Effector memory CD8-positive, alpha-beta T cell (primary cell): ENCODE measurements at regions not wholly inside any gene's neighbourhood (a gene's known extent, or its start where the extent isn't known, plus 50 kb on each side); places are given as distances from the start of the nearest gene placed in this dataset.
"Not testable (repeated sequence)": the region's sequence is repeated elsewhere in the genome, so short reads cannot be mapped to it uniquely, and the experiment has no call there.

Source experiments
- ATAC-seq: fragments of 150-1000 bp; cut with Tn5 transposase; replicated peaks from 2 replicates; pipeline ENCODE4 v1.10.0; 2021; ENCODE audit warnings: mild to moderate bottlenecking, moderate library complexity
- DNase-seq, 3 experiments: peaks; one replicate each; pipeline ENCODE4 v3.0.0; 2021
- H3K27ac Mint-ChIP-seq, 2 donors: one replicate each; pipeline ENCODE4 v1.8.0; 2022; ENCODE audit warnings: mild to moderate bottlenecking in 2 of 2, mixed read lengths in 2 of 2, moderate library complexity in 2 of 2
- H3K27me3 Mint-ChIP-seq, 2 donors: one replicate each; pipeline ENCODE4 v1.8.0; 2022; ENCODE audit warnings: mixed read lengths in 2 of 2
- H3K36me3 Mint-ChIP-seq: one replicate; pipeline ENCODE4 v1.8.0; 2022; ENCODE audit warnings: mild to moderate bottlenecking, moderate library complexity, mixed read lengths; ENCODE audit not compliant: insufficient read depth
- H3K4me1 Mint-ChIP-seq, 2 donors: one replicate each; pipeline ENCODE4 v1.8.0; 2022; ENCODE audit warnings: low read depth in 2 of 2, mixed read lengths in 2 of 2
- H3K4me3 Mint-ChIP-seq, 2 donors: one replicate each; pipeline ENCODE4 v1.8.0; 2022; ENCODE audit warnings: mild to moderate bottlenecking in 2 of 2, mixed read lengths in 2 of 2, moderate library complexity in 2 of 2
- H3K9me3 Mint-ChIP-seq, 2 donors: one replicate each; pipeline ENCODE4 v1.8.0; 2022; ENCODE audit warnings: mixed read lengths in 2 of 2

- DNase-seq, H3K4me1 Mint-ChIP-seq, ATAC-seq, H3K4me3 Mint-ChIP-seq, H3K27ac Mint-ChIP-seq, H3K36me3 Mint-ChIP-seq, H3K27me3 Mint-ChIP-seq: not testable (repeated sequence)
- H3K9me3 Mint-ChIP-seq, result peaks cover 4 to 13% of the 10 kb centered on the region in 2 donors
These were observed 885.1 kb downstream of the KCNT2 start for GRCh38 chr1:195722852-195723795.

- H3K9me3 Mint-ChIP-seq, result peaks cover 6 to 13% of the 10 kb centered on the region in 2 donors
- DNase-seq, H3K4me3 Mint-ChIP-seq, H3K27me3 Mint-ChIP-seq, ATAC-seq, H3K4me1 Mint-ChIP-seq, H3K27ac Mint-ChIP-seq, H3K36me3 Mint-ChIP-seq: not testable (repeated sequence)
These were observed 886.1 kb downstream of the KCNT2 start for GRCh38 chr1:195722146-195722545.

- DNase-seq (no peak), ATAC-seq (no peak)
- Mint-ChIP-seq H3K36me3 (no peaks in the 10 kb centered on the region), H3K9me3 (peaks cover 6 to 13% of the 10 kb centered on the region in 2 donors), H3K27me3 (no peaks in the 10 kb centered on the region), H3K4me1 (no peaks in the 10 kb centered on the region), H3K4me3 (no peak overlapping the region), H3K27ac (no peak overlapping the region)
These were observed 886.8 kb downstream of the KCNT2 start for GRCh38 chr1:195721210-195721971.

GRCh38 chr1:195717651-195718050, 890.6 kb downstream of the KCNT2 start:
- Mint-ChIP-seq H3K36me3 (no peaks in the 10 kb centered on the region), H3K4me3 (no peak overlapping the region), H3K27ac (no peak overlapping the region), H3K4me1 (no peaks in the 10 kb centered on the region), H3K9me3 (peaks cover 6 to 13% of the 10 kb centered on the region in 2 donors), H3K27me3 (no peaks in the 10 kb centered on the region)
- no peak for DNase-seq
- ATAC-seq, result no peak

GRCh38 chr1:195715652-195716051, 892.6 kb downstream of the KCNT2 start:
- Mint-ChIP-seq H3K27me3 (no peaks in the 10 kb centered on the region), H3K9me3 (peaks cover 2 to 4% of the 10 kb centered on the region in 2 donors), H3K4me3 (no peak overlapping the region), H3K27ac (no peak overlapping the region), H3K4me1 (no peaks in the 10 kb centered on the region), H3K36me3 (no peaks in the 10 kb centered on the region)
- ATAC-seq (no peak), DNase-seq (no peak)

GRCh38 chr1:195714248-195714647, 894.0 kb downstream of the KCNT2 start:
- Mint-ChIP-seq H3K27me3 (no peaks in the 10 kb centered on the region), H3K36me3 (no peaks in the 10 kb centered on the region), H3K27ac (no peak overlapping the region), H3K9me3 (peaks cover 0 to 4% of the 10 kb centered on the region in 2 donors), H3K4me3 (no peak overlapping the region), H3K4me1 (no peaks in the 10 kb centered on the region)
- DNase-seq, result no peak
- ATAC-seq, result no peak

- no peak for DNase-seq
- Mint-ChIP-seq H3K27ac (no peak overlapping the region), H3K4me1 (no peaks in the 10 kb centered on the region), H3K27me3 (no peaks in the 10 kb centered on the region), H3K36me3 (no peaks in the 10 kb centered on the region), H3K4me3 (no peak overlapping the region), H3K9me3 (no peaks in the 10 kb centered on the region)
- no peak for ATAC-seq
These were observed 898.4 kb downstream of the KCNT2 start for GRCh38 chr1:195709821-195710220.

GRCh38 chr1:195704028-195704427, 904.2 kb downstream of the KCNT2 start:
- H3K9me3 Mint-ChIP-seq, result peaks cover 0 to 2% of the 10 kb centered on the region in 2 donors
- no peak for DNase-seq
- H3K27ac Mint-ChIP-seq, result no peak overlapping the region
- no peak for ATAC-seq
- no peaks in the 10 kb centered on the region for H3K27me3 Mint-ChIP-seq
- H3K36me3 Mint-ChIP-seq, result no peaks in the 10 kb centered on the region
- H3K4me3 Mint-ChIP-seq, result no peak overlapping the region
- H3K4me1 Mint-ChIP-seq, result no peaks in the 10 kb centered on the region

- DNase-seq (no peak), ATAC-seq (no peak)
- Mint-ChIP-seq H3K27me3 (no peaks in the 10 kb centered on the region), H3K27ac (no peak overlapping the region), H3K36me3 (no peaks in the 10 kb centered on the region), H3K4me3 (no peak overlapping the region), H3K9me3 (peaks cover 0 to 5% of the 10 kb centered on the region in 2 donors), H3K4me1 (no peaks in the 10 kb centered on the region)
These were observed 907.1 kb downstream of the KCNT2 start for GRCh38 chr1:195701149-195701548.

GRCh38 chr1:195697130-195697529, 911.1 kb downstream of the KCNT2 start:
- DNase-seq (no peak), ATAC-seq (no peak)
- peaks cover 0 to 4% of the 10 kb centered on the region in 2 donors for H3K9me3 Mint-ChIP-seq
- peaks cover 4% of the 10 kb centered on the region for H3K36me3 Mint-ChIP-seq
- no peaks in the 10 kb centered on the region for H3K27me3 Mint-ChIP-seq
- no peak overlapping the region for H3K27ac Mint-ChIP-seq
- H3K4me3 Mint-ChIP-seq, result no peak overlapping the region
- no peaks in the 10 kb centered on the region for H3K4me1 Mint-ChIP-seq

- H3K4me3 Mint-ChIP-seq, result no peak overlapping the region
- DNase-seq (no peak), ATAC-seq (no peak)
- H3K4me1 Mint-ChIP-seq, result no peaks in the 10 kb centered on the region
- H3K36me3 Mint-ChIP-seq, result no peaks in the 10 kb centered on the region
- no peaks in the 10 kb centered on the region for H3K27me3 Mint-ChIP-seq
- H3K9me3 Mint-ChIP-seq, result peaks cover 0 to 2% of the 10 kb centered on the region in 2 donors
- H3K27ac Mint-ChIP-seq, result no peak overlapping the region
These were observed 921.5 kb downstream of the KCNT2 start for GRCh38 chr1:195686764-195687163.

GRCh38 chr1:195664628-195665027, 943.6 kb downstream of the KCNT2 start:
- no peaks in the 10 kb centered on the region for H3K4me1 Mint-ChIP-seq
- H3K27ac Mint-ChIP-seq, result no peak overlapping the region
- no peaks in the 10 kb centered on the region for H3K36me3 Mint-ChIP-seq
- H3K4me3 Mint-ChIP-seq, result no peak overlapping the region
- peaks cover 0 to 2% of the 10 kb centered on the region in 2 donors for H3K9me3 Mint-ChIP-seq
- no peaks in the 10 kb centered on the region for H3K27me3 Mint-ChIP-seq
- no peak for DNase-seq
- ATAC-seq, result no peak

- no peak for DNase-seq
These were observed 944.5 kb downstream of the KCNT2 start for GRCh38 chr1:195663549-195664280.

More at GRCh38 chr1:195663549-195664280, 944.5 kb downstream of the KCNT2 start:
- Mint-ChIP-seq H3K36me3 (no peaks in the 10 kb centered on the region), H3K27ac (no peak overlapping the region), H3K27me3 (no peaks in the 10 kb centered on the region), H3K4me3 (no peak overlapping the region), H3K4me1 (no peaks in the 10 kb centered on the region), H3K9me3 (peaks cover 0 to 2% of the 10 kb centered on the region in 2 donors)
- ATAC-seq, result no peak
